A673 (cell line): ENCODE measurements at regions not wholly inside any gene's neighbourhood (a gene's known extent, or its start where the extent isn't known, plus 50 kb on each side); places are given as distances from the start of the nearest gene placed in this dataset.

Source experiments
- BruUV-seq: library from RNA; stranded (reverse); fragments of 400-500 nt; replicated peaks from 2 replicates; lab custom pipeline; 2021; lab: Mats Ljungman, UMichigan
- CTCF ChIA-PET: fragments of 300-600 bp; sonication (Branson Sonifier 250); formaldehyde crosslinking; loops from one replicate; lab custom pipeline; 2022; ENCODE audit warnings: antibody characterized with exemption; lab: Charles Lee
- POLR2A ChIA-PET: fragments of 300-600 bp; sonication (Branson Sonifier 250); formaldehyde crosslinking; loops from one replicate; lab custom pipeline; 2022; ENCODE audit warnings: antibody characterized with exemption; ENCODE audit not compliant: low non-redundant PET; lab: Charles Lee
- DNase-seq: peaks from one replicate; pipeline ENCODE4 v3.0.0-alpha.2; 2015; ENCODE audit warnings: low spot score
- H3K27ac ChIP-seq: fragments of 200-600 bp; sonication (generic); 2 replicates; pipeline ENCODE4 v1.5.1; 2016; ENCODE audit warnings: mixed run types, low read depth, mild to moderate bottlenecking, mixed read lengths, antibody characterized with exemption, low read length; ENCODE audit not compliant: poor library complexity, severe bottlenecking
- H3K27me3 ChIP-seq: fragments of 200-600 bp; sonication (generic); replicated peaks from 2 replicates; pipeline ENCODE4 v1.6.1; 2017; ENCODE audit warnings: mixed run types, low read depth, mild to moderate bottlenecking, mixed read lengths, antibody characterized with exemption, low read length; ENCODE audit not compliant: insufficient read depth, poor library complexity
- H3K36me3 ChIP-seq: fragments of 200-600 bp; sonication (generic); 2 replicates; pipeline ENCODE4 v1.6.1; 2016; ENCODE audit warnings: mixed run types, mild to moderate bottlenecking, mixed read lengths, antibody characterized with exemption, low read length; ENCODE audit not compliant: insufficient read depth, poor library complexity, severe bottlenecking
- H3K4me1 ChIP-seq: fragments of 200-600 bp; sonication (generic); 2 replicates; pipeline ENCODE4 v1.6.1; 2017; ENCODE audit warnings: mixed run types, mild to moderate bottlenecking, mixed read lengths, antibody characterized with exemption, low read length; ENCODE audit not compliant: insufficient read depth, poor library complexity, severe bottlenecking
- H3K4me3 ChIP-seq: fragments of 200-600 bp; sonication (generic); 2 replicates; pipeline ENCODE4 v1.5.1; 2016; ENCODE audit warnings: low read depth, mixed run types, mild to moderate bottlenecking, mixed read lengths, low read length; ENCODE audit not compliant: poor library complexity, severe bottlenecking
- H3K9me3 ChIP-seq: fragments of 200-600 bp; sonication (generic); 2 replicates; pipeline ENCODE4 v1.6.1; 2016; ENCODE audit warnings: mixed run types, low read depth, mild to moderate bottlenecking, mixed read lengths, antibody characterized with exemption, low read length; ENCODE audit not compliant: poor library complexity, severe bottlenecking
- CTCF ChIP-seq: fragments of 300-800, 200-600 bp; sonication (generic); conservative IDR thresholded peaks from 2 replicates; pipeline ENCODE4 v1.5.1; 2017; ENCODE audit warnings: low read depth, mild to moderate bottlenecking, antibody characterized with exemption, low read length, moderate library complexity, mixed read lengths
- EZH2 ChIP-seq: fragments of 200-600 bp; sonication (generic); IDR thresholded peaks from 2 replicates; pipeline ENCODE4 v1.6.1; 2017; ENCODE audit warnings: borderline replicate concordance, low read depth, mild to moderate bottlenecking, mixed read lengths, antibody characterized with exemption, low read length; ENCODE audit not compliant: poor library complexity, severe bottlenecking
- intact Hi-C: fragments of 100-400 bp; cut with micrococcal nuclease; formaldehyde crosslinking; loops from one replicate; pipeline ENCODE4 v1.10.0; 2022; ENCODE audit not compliant: unreplicated experiment

DNA sequence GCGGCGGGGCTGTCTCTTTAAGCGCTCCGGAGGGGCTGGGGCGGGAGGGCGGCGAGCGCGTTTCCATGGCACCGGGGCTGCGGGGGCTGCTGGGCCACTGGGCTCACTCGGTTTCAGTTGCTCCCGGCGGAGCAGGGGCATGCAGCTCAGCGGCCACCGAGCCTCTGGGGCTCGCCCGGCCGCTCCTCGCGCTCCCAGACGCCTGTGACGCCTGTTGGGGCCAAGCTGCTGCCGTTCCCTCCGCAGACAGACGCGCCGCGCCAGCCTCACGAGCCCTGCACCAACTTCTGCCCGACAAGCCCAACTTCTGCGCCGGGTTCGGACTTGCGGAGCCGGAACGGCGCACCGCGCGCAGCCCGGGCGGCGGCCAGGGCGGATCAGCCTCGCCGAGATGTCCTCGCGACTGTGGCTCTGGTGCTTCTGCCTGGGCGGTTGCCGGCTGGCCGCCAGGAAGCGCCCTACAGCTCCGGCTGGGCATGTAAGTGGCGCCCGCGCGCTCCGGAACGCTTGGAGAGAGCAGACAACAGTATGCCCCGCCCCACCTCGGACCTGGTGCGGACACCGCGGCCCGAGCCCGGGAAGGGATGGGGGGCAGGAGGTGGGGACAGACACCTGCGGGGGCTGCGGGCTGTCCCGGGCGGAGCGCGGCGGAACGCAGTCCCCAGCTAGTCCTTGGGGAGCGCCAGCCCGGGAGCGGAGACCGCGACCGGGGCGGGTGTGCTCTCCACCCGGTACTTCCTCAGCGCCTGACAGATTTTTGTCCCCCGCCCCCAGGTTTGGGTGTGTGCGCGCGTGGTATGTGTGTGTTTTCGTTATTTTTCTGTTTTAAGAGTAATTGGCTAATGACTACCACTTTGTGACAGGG, 154.1 kb upstream of the GOLIM4 start:
- H3K36me3 ChIP-seq, result no peaks in the 10 kb centered on the region
- H3K9me3 ChIP-seq, result no peaks in the 10 kb centered on the region
- TF ChIP-seq CTCF (peak; percentile 57), EZH2 (no peak)
- peak; percentile 71 for DNase-seq
- no TSS peak for BruUV-seq
- POLR2A ChIA-PET, result no interaction called here
- no peaks in the 10 kb centered on the region for H3K4me1 ChIP-seq
- CTCF ChIA-PET, result no interaction called here
- H3K4me3 ChIP-seq, result peak overlapping the region; percentile 45
- H3K27ac ChIP-seq, result no peak overlapping the region
- peaks cover 92% of the 10 kb centered on the region for H3K27me3 ChIP-seq
- intact Hi-C loops, result no loop called here

GRCh38 chr3:168249205-168249549, 153.5 kb upstream of the GOLIM4 start:
- no peak overlapping the region for H3K27ac ChIP-seq
- no peak for TF ChIP-seq CTCF
- no peak for TF ChIP-seq EZH2
- BruUV-seq, result no TSS peak
- peak; percentile 1 for DNase-seq
- no peaks in the 10 kb centered on the region for H3K9me3 ChIP-seq
- intact Hi-C loops, result no loop called here
- no peaks in the 10 kb centered on the region for H3K36me3 ChIP-seq
- ChIA-PET CTCF (no interaction called here), POLR2A (no interaction called here)
- peaks cover 95% of the 10 kb centered on the region for H3K27me3 ChIP-seq
- H3K4me1 ChIP-seq, result no peaks in the 10 kb centered on the region
- H3K4me3 ChIP-seq, result peak overlapping the region; percentile 45

DNA sequence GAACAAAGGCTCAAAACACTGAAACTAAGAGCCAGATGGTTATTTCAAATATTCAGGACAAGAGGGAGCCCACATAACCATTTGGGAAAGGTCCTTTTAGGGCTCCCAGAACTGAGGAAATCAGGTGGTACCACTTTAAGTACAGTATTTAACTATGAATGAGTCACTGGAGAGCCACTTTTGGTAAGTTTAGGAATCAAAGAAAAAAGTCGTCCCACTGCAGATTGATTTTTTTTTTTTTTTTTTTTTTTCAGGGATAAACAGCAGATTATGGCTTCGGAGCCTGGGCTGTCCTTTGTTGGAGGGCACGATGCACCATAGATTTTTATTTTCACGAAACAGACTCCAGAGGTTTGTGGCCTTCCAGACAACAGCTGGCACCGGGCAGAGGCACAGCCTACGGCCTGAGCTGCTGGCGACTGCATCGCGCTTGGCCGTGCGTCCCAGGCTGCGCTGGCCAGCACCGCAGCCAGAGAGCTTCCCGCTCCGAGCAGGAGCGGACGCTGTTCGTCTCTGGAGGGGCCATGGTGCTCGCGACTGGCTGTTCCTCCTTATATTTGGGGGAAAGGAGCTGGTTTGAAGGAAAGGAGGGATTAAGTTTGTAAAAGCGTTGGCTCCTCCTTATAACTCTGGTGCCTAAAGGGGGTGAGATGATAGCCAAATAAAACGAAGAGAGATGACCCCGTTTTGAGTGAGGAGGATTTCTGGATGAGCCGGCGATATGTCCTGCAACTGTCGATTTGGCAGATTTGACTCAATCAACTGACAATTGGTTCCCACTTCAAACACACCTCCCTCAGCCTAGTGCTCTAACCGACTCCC, 152.9 kb upstream of the GOLIM4 start:
- Histone ChIP-seq H3K27ac (no peak overlapping the region), H3K4me1 (no peaks in the 10 kb centered on the region), H3K36me3 (no peaks in the 10 kb centered on the region), H3K4me3 (peak overlapping the region; percentile 45), H3K27me3 (peaks cover 92% of the 10 kb centered on the region), H3K9me3 (no peaks in the 10 kb centered on the region)
- peak; percentile 1 for DNase-seq
- TF ChIP-seq EZH2, result no peak
- TF ChIP-seq CTCF, result no peak
- BruUV-seq, result no TSS peak
- CTCF ChIA-PET, result no interaction called here
- POLR2A ChIA-PET, result no interaction called here
- intact Hi-C loops, result no loop called here
